AG10803 (cell line): ENCODE measurements at regions not wholly inside any gene's neighbourhood (a gene's known extent, or its start where the extent isn't known, plus 50 kb on each side); places are given as distances from the start of the nearest gene placed in this dataset.

ENCODE experiments used
- DNase-seq: peaks from one replicate; pipeline ENCODE4 v3.0.0; 2010; ENCODE audit warnings: low read depth
- H3K4me3 ChIP-seq: 2 replicates; pipeline ENCODE4 v1.5.1; 2011; ENCODE audit warnings: mild to moderate bottlenecking, low read length, control low read depth
- TF ChIP-seq, protein P1 (sequence below): conservative IDR thresholded peaks from 2 replicates; pipeline ENCODE4 v1.5.1; 2011; ENCODE audit warnings: mild to moderate bottlenecking, low read length, control low read depth, inconsistent platforms

- DNase-seq = no peak
- TF ChIP-seq, protein P1, sequence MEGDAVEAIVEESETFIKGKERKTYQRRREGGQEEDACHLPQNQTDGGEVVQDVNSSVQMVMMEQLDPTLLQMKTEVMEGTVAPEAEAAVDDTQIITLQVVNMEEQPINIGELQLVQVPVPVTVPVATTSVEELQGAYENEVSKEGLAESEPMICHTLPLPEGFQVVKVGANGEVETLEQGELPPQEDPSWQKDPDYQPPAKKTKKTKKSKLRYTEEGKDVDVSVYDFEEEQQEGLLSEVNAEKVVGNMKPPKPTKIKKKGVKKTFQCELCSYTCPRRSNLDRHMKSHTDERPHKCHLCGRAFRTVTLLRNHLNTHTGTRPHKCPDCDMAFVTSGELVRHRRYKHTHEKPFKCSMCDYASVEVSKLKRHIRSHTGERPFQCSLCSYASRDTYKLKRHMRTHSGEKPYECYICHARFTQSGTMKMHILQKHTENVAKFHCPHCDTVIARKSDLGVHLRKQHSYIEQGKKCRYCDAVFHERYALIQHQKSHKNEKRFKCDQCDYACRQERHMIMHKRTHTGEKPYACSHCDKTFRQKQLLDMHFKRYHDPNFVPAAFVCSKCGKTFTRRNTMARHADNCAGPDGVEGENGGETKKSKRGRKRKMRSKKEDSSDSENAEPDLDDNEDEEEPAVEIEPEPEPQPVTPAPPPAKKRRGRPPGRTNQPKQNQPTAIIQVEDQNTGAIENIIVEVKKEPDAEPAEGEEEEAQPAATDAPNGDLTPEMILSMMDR = no peak
These were observed 413.0 kb downstream of the BMP2 start for GRCh38 chr20:7180256-7181045.

GRCh38 chr20:7189231-7189630 is 421.7 kb downstream of the BMP2 start:
- no peak for DNase-seq
- H3K4me3 ChIP-seq = no peak overlapping the region
- TF ChIP-seq, protein P1 = no peak

More at GRCh38 chr20:7180256-7181045, 413.0 kb downstream of the BMP2 start:
- no peak overlapping the region for H3K4me3 ChIP-seq

DNA sequence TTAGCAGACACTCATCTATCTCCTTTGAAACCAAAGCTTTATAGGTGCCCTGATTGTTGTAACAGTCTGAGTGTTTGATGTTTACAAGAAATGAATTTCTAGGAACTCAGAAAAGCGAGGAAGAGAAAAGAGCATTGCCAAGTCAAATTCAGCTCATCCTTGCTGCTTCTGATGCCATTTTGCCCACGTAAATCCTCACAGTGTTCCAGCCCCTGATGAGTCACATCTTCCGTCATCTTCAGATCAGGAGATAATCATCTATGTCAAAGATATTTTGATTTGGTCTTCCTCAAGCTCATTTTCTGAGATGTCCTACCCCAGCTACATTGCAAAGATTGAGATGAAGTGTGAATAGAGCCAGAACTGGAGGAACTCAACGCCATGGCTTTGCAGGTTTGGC is 426.2 kb downstream of the BMP2 start:
- no peak for DNase-seq
- no peak overlapping the region for H3K4me3 ChIP-seq
- TF ChIP-seq, protein P1 = no peak

DNA sequence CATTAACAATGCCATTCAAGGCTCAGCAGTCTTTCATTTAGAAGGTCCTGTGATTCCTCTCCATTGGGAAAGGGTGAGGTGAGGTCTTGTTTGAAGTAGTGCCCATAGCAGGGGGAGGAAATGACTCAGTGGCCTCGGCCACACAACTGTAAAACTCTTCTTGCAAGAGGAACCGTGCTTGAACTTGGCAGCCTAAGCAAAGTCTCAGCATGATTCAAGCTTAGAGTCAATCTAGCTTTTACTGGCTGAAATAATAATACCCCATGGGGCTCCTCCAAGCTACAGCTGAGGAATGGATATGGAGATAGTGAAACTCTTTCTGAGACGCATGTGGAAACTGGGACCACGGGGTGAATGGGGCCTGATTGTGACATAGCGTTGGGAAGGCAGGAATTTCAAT is 428.2 kb downstream of the BMP2 start:
- no peak overlapping the region for H3K4me3 ChIP-seq
- TF ChIP-seq, protein P1 = no peak
- peak; percentile 13 for DNase-seq

- H3K4me3 ChIP-seq = no peak overlapping the region
- TF ChIP-seq, protein P1 = no peak
- DNase-seq = no peak
These were observed 429.0 kb downstream of the BMP2 start for GRCh38 chr20:7196481-7196880.

DNA sequence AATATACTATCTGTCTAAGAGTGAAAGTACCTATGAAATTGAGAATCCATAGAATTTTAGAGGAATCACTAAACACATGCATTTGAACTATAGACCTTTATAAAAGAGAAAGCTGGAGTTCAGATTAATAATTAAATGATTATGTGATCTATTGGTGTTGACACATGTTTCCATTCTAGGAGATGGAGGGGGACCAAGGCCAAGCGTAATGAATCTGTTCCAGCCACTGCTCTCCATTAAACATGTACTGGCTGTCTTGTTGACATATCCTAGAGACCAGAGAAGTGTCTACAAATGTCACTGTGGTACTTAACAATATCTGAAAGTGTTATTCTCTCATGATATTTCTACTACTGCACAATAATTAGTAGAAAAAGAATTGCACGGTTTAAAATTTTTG is 432.4 kb downstream of the BMP2 start:
- TF ChIP-seq, protein P1 = no peak
- H3K4me3 ChIP-seq = no peak overlapping the region
- no peak for DNase-seq

DNA sequence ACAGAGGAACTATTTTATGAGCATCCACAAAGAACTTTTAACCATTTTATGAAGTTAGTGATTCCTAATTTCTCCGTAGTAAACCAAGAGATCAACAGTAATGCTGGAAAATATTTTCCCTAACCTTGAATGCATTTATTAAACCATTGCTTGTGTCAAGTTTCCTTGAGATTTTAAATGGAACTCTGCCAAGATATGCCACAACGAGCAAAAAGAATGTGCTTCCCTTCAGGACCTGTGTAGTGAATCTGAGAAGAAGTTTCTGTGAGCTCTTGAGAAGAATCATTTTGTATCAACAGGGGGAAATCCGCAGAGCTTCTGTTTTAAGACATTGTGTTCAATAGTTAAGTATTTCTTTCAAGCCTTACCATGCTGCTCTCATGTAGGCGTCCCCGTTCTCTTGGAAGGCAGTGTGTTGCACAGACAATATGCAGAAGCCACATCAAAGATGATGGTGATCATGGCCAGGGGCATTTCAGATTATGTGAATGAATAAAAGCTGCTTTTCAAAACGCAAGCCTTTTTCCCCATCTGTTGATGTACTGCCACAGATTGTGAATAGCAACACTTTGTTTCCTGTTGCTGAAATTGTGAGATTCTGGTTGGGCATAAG is 439.8 kb downstream of the BMP2 start:
- no peak overlapping the region for H3K4me3 ChIP-seq
- DNase-seq = no peak
- TF ChIP-seq, protein P1 = no peak
